Neural progenitor cell (in vitro differentiated cells): ENCODE measurements at regions not wholly inside any gene's neighbourhood (a gene's known extent, or its start where the extent isn't known, plus 50 kb on each side); places are given as distances from the start of the nearest gene placed in this dataset.

Experiments
- EZH2 ChIP-seq: fragments of 200-600 bp; sonication (generic); IDR thresholded peaks from 2 replicates; pipeline ENCODE4 v1.6.1; 2017; ENCODE audit warnings: antibody characterized with exemption, mild to moderate bottlenecking, moderate library complexity
- TF ChIP-seq, protein P1 (sequence below): fragments of 200-600 bp; sonication (generic); IDR thresholded peaks from 2 replicates; pipeline ENCODE4 v1.5.1; 2017; ENCODE audit warnings: antibody characterized with exemption, mild to moderate bottlenecking

DNA sequence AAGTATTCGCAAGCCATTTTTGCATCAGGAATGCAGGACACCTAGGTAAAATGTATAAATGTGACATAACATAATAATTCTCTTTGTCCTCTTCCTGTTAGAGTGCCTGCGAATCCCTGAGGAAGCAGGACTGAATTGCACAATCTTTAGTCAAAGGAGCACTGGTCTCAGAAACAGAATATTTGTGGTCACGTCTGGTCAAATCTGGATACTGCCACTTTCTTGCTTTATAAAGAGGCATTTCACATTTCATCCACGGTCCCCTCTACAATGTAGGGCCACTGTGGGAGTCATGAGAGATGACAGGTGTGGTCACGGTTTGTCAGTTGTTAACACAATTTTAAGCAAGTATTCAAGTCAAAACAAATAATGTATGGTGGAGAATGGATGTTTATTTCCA lies 564.0 kb downstream of the IRX1 start:
- TF ChIP-seq, protein P1, sequence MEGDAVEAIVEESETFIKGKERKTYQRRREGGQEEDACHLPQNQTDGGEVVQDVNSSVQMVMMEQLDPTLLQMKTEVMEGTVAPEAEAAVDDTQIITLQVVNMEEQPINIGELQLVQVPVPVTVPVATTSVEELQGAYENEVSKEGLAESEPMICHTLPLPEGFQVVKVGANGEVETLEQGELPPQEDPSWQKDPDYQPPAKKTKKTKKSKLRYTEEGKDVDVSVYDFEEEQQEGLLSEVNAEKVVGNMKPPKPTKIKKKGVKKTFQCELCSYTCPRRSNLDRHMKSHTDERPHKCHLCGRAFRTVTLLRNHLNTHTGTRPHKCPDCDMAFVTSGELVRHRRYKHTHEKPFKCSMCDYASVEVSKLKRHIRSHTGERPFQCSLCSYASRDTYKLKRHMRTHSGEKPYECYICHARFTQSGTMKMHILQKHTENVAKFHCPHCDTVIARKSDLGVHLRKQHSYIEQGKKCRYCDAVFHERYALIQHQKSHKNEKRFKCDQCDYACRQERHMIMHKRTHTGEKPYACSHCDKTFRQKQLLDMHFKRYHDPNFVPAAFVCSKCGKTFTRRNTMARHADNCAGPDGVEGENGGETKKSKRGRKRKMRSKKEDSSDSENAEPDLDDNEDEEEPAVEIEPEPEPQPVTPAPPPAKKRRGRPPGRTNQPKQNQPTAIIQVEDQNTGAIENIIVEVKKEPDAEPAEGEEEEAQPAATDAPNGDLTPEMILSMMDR, result no peak
- no peak for TF ChIP-seq EZH2
